HCT116 (cell line): ENCODE measurements at regions not wholly inside any gene's neighbourhood (a gene's known extent, or its start where the extent isn't known, plus 50 kb on each side); places are given as distances from the start of the nearest gene placed in this dataset.
"Not testable (repeated sequence)": the region's sequence is repeated elsewhere in the genome, so short reads cannot be mapped to it uniquely, and the experiment has no call there.

Experiments used
- ATAC-seq: fragments of 200-7000 bp; cut with Tn5 transposase; 2 replicates; pipeline ENCODE4 v1.9.1; 2020; ENCODE audit warnings: mild to moderate bottlenecking, moderate library complexity
- BruUV-seq: library from RNA; stranded (reverse); fragments of 400-500 nt; replicated peaks from 2 replicates; lab custom pipeline; 2021; lab: Mats Ljungman, UMichigan
- CTCF ChIA-PET: fragments of 300-600 bp; sonication (Branson Sonifier 250); formaldehyde crosslinking; loops from one replicate; lab custom pipeline; 2021; ENCODE audit warnings: antibody characterized with exemption; lab: Charles Lee
- POLR2A ChIA-PET: fragments of 300-600, 350-600 bp; sonication (Branson Sonifier 250); formaldehyde crosslinking; loops from one replicate; lab custom pipeline; 2021; ENCODE audit warnings: antibody characterized with exemption; lab: Charles Lee
- RAD21 ChIA-PET, 2 experiments: fragments of 300-600 bp; sonication (Branson Sonifier 250); formaldehyde crosslinking; loops; one replicate each; lab custom pipeline; 2023; ENCODE audit warnings: low total read pairs in 2 of 2; ENCODE audit not compliant: uncharacterized antibody in 2 of 2, unreplicated experiment in 2 of 2, low non-redundant PET in 1 of 2; lab: Charles Lee
- DNase-seq: peaks from one replicate; pipeline ENCODE4 v3.0.0-alpha.2; 2010; ENCODE audit warnings: low read depth, low spot score
- H2AFZ ChIP-seq: fragments of 200-600 bp; shearing (Covaris generic), sonication (generic); 2 replicates; pipeline ENCODE4 v1.6.1; 2017; ENCODE audit warnings: low read depth, mixed run types, mixed read lengths, antibody characterized with exemption, low read length; ENCODE audit not compliant: poor library complexity, severe bottlenecking
- H3K27ac ChIP-seq: 2 replicates; pipeline ENCODE4 v1.5.1; 2012; ENCODE audit warnings: low read depth, low read length
- H3K27me3 ChIP-seq: fragments of 200-600 bp; sonication (generic); 2 replicates; pipeline ENCODE4 v1.6.1; 2016; ENCODE audit warnings: mixed run types, low read length, mixed read lengths; ENCODE audit not compliant: insufficient read depth
- H3K36me3 ChIP-seq, 2 experiments: fragments of 200-500 bp in 1 of 2; fragments of 200-600 bp in 1 of 2; sonication (Bioruptor generic) in 1 of 2; sonication (generic) in 1 of 2; 2 replicates each; pipeline versions ENCODE4 v1.5.1 to v1.6.1; 2014 to 2016; ENCODE audit warnings: low read length in 2 of 2, inconsistent platforms in 1 of 2, mixed read lengths in 1 of 2, mixed run types in 1 of 2; ENCODE audit not compliant: insufficient read depth in 2 of 2, control insufficient read depth in 1 of 2
- H3K4me1 ChIP-seq, 2 experiments: fragments of 200-600 bp in 1 of 2; sonication (generic) in 1 of 2; 2 replicates each; pipeline versions ENCODE4 v1.5.1 to v1.6.1; 2012 to 2017; ENCODE audit warnings: low read length in 2 of 2, inconsistent platforms in 1 of 2, mild to moderate bottlenecking in 1 of 2, mixed read lengths in 1 of 2, mixed run types in 1 of 2, moderate library complexity in 1 of 2; ENCODE audit not compliant: insufficient read depth in 2 of 2, control insufficient read depth in 1 of 2
- H3K4me2 ChIP-seq: fragments of 200-600 bp; sonication (generic); 2 replicates; pipeline ENCODE4 v1.6.1; 2017; ENCODE audit warnings: mixed run types, low read length, mixed read lengths
- H3K4me3 ChIP-seq, 2 experiments: fragments of 200-600 bp in 1 of 2; sonication (generic) in 1 of 2; replicated peaks in 1 of 2; 2 replicates each; pipeline ENCODE4 v1.5.1; 2011 to 2016; ENCODE audit warnings: low read length in 2 of 2, control low read depth in 1 of 2, low read depth in 1 of 2, mild to moderate bottlenecking in 1 of 2, mixed read lengths in 1 of 2, mixed run types in 1 of 2
- H3K79me2 ChIP-seq: fragments of 200-600 bp; sonication (generic); 2 replicates; pipeline ENCODE4 v1.6.1; 2017; ENCODE audit warnings: mild to moderate bottlenecking, mixed run types, low read length, moderate library complexity, mixed read lengths; ENCODE audit not compliant: insufficient read depth
- H3K9ac ChIP-seq: fragments of 200-600 bp; sonication (generic); 2 replicates; pipeline ENCODE4 v1.6.1; 2016; ENCODE audit warnings: low read length, mixed read lengths
- H3K9me2 ChIP-seq: fragments of 200-600 bp; sonication (generic), shearing (Covaris generic); 2 replicates; pipeline ENCODE4 v1.6.1; 2017; ENCODE audit warnings: mixed run types, mild to moderate bottlenecking, moderate library complexity; ENCODE audit not compliant: insufficient read depth
- H3K9me3 ChIP-seq, 2 experiments: fragments of 200-500 bp in 1 of 2; fragments of 200-600 bp in 1 of 2; sonication (Bioruptor generic) in 1 of 2; sonication (generic) in 1 of 2; 2 replicates each; pipeline ENCODE4 v1.6.1; 2014 to 2017; ENCODE audit warnings: low read length in 2 of 2, mixed read lengths in 2 of 2, inconsistent platforms in 1 of 2, low read depth in 1 of 2, mild to moderate bottlenecking in 1 of 2, mixed run types in 1 of 2, moderate library complexity in 1 of 2; ENCODE audit not compliant: control insufficient read depth in 1 of 2, insufficient read depth in 1 of 2
- H4K20me1 ChIP-seq: fragments of 200-600 bp; sonication (generic), shearing (Covaris generic); 2 replicates; pipeline ENCODE4 v1.6.1; 2017; ENCODE audit warnings: mixed run types, mild to moderate bottlenecking, moderate library complexity; ENCODE audit not compliant: insufficient read depth
- ATF3 ChIP-seq: IDR thresholded peaks from 2 replicates; pipeline ENCODE4 v1.6.1; 2012
- CEBPB ChIP-seq: IDR thresholded peaks from 2 replicates; pipeline ENCODE4 v1.6.1; 2012; ENCODE audit warnings: low read depth
- EZH2 ChIP-seq: fragments of 200-600 bp; sonication (generic); IDR thresholded peaks from 2 replicates; pipeline ENCODE4 v1.6.1; 2017; ENCODE audit warnings: antibody characterized with exemption, mixed run types
- EZH2phosphoT487 ChIP-seq: fragments of 200-600 bp; IDR thresholded peaks from 2 replicates; pipeline ENCODE4 v1.6.1; 2018; ENCODE audit warnings: antibody characterized with exemption, borderline replicate concordance
- FOSL1 ChIP-seq: IDR thresholded peaks from 2 replicates; pipeline ENCODE4 v1.6.1; 2012; ENCODE audit warnings: low read depth
- POLR2A ChIP-seq: IDR thresholded peaks from 2 replicates; pipeline ENCODE4 v1.7.0; 2011; ENCODE audit warnings: borderline replicate concordance; ENCODE audit not compliant: insufficient read depth, insufficient read length; ENCODE audit errors: extremely low read depth
- RAD21 ChIP-seq: IDR thresholded peaks from 2 replicates; pipeline ENCODE4 v1.6.1; 2012; ENCODE audit warnings: low read depth, mild to moderate bottlenecking
- REST ChIP-seq: IDR thresholded peaks from 2 replicates; pipeline ENCODE4 v1.6.1; 2012; ENCODE audit warnings: low read depth
- SP1 ChIP-seq: IDR thresholded peaks from 2 replicates; pipeline ENCODE4 v1.6.1; 2012; ENCODE audit warnings: low read depth
- SRF ChIP-seq: IDR thresholded peaks from 2 replicates; pipeline ENCODE4 v1.6.1; 2012; ENCODE audit warnings: low read depth
- YY1 ChIP-seq: IDR thresholded peaks from 2 replicates; pipeline ENCODE4 v1.6.1; 2011; ENCODE audit warnings: low read length, low read depth, moderate library complexity, mild to moderate bottlenecking; ENCODE audit not compliant: insufficient replicate concordance; ENCODE audit errors: extremely low read depth
- ZFX ChIP-seq: fragments of 450-650 bp; IDR thresholded peaks from 2 replicates; pipeline ENCODE4 v1.6.1; 2017
- ZNF274 ChIP-seq: fragments of 200-500 bp; sonication (Bioruptor generic); IDR thresholded peaks from 2 replicates; pipeline ENCODE4 v1.6.1; 2014; ENCODE audit warnings: mild to moderate bottlenecking, low read depth, low read length, inconsistent platforms
- intact Hi-C: fragments of 100-400 bp; cut with micrococcal nuclease; formaldehyde crosslinking; loops from 2 replicates; pipeline ENCODE4 v1.10.0; 2022

DNA sequence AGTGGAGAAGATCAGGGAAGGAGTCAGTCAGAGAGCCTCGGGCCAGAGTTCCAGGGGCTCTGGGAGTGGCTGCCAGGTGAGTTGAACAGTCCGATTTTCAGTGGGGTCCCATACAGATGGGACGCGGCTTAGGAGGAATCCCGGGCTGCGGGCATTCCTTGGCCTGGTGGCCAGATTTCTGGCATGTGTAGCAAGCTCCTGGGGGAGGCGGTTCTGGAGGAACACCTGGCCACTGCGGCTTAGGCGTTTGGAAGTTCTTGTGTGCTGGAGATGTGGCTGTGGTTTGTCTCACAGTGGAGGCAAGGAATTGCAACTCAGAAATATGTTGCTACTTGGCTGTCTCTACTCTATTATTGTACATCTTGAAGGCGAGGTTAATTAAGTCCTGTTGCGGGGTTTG lies 117.9 kb downstream of the PCDH10 start:
- POLR2A ChIA-PET, result not testable (repeated sequence)

DNA sequence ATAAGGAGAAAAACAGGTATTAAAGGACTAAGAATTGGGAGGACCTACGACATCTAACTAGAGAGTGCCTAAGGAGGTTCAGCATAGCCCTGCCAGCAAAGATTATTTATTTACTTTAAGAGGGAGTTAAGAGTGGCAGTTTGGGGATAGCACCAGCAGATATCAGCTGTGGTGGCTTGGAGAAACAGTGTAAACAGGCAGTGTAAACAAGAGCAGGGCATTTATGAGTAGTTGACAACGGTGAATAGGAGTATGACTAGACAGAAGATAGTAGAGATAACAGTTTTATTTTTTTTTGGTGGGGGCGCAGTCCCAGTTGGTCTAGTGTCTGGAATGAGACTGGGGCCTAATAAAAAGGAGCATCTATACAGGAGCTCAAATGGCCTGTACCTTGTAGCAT lies 115.2 kb downstream of the PCDH10 start:
- BruUV-seq, RAD21 ChIA-PET: not testable (repeated sequence)

More for the DNA sequence above, 117.9 kb downstream of the PCDH10 start:
- H3K9me3 ChIP-seq, H3K9me2 ChIP-seq, H4K20me1 ChIP-seq, BruUV-seq, H3K4me2 ChIP-seq, H3K79me2 ChIP-seq, H3K27me3 ChIP-seq, H3K27ac ChIP-seq, H3K9ac ChIP-seq, intact Hi-C loops, ATAC-seq, H3K4me1 ChIP-seq, H3K4me3 ChIP-seq, CTCF ChIA-PET, RAD21 ChIA-PET, H3K36me3 ChIP-seq, DNase-seq, H2AFZ ChIP-seq: not testable (repeated sequence)

DNA sequence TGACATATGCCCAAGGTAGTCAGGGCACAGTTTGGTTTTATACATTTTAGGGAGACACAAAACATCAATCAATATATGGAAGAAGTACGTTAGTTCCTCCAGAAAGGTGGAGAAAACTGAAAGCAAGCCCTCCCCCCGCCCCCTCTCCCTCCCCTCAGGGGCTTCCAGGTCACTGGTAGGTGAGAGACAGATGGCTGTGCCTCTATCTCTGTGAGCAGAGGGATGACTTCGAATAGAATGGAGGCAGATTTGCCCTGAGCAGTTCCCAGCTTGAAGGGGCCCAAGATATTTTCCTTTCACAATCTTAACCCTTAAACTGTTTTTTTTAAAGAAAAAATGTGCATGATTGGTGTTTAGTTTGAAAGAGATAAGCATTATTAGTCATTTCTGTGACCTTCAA lies 114.0 kb downstream of the PCDH10 start:
- Histone ChIP-seq H3K27me3 (no peaks in the 10 kb centered on the region), H3K4me3 (no peak overlapping the region), H3K4me2 (no peak overlapping the region), H3K9ac (no peak overlapping the region), H3K9me2 (no peaks in the 10 kb centered on the region), H3K36me3 (no peaks in the 10 kb centered on the region), H4K20me1 (no peaks in the 10 kb centered on the region), H3K79me2 (no peaks in the 10 kb centered on the region), H3K9me3 (no peaks in the 10 kb centered on the region), H2AFZ (no peak overlapping the region), H3K27ac (no peak overlapping the region), H3K4me1 (no peaks in the 10 kb centered on the region)
- ChIA-PET POLR2A (no interaction called here), RAD21 (no interaction called here), CTCF (no interaction called here)
- BruUV-seq, result no TSS peak
- DNase-seq (no peak), ATAC-seq (no peak)
- intact Hi-C loops, result no loop called here
- no peak for TF ChIP-seq SP1
- TF ChIP-seq CEBPB, result no peak
- no peak for TF ChIP-seq ZFX
- no peak for TF ChIP-seq REST
- no peak for TF ChIP-seq FOSL1
- TF ChIP-seq RAD21, result no peak
- TF ChIP-seq ZNF274, result no peak
- no peak for TF ChIP-seq ATF3
- TF ChIP-seq EZH2, result no peak
- no peak for TF ChIP-seq POLR2A
- no peak for TF ChIP-seq SRF
- TF ChIP-seq YY1, result no peak
- no peak for TF ChIP-seq EZH2phosphoT487

More for the DNA sequence above, 115.2 kb downstream of the PCDH10 start:
- H2AFZ ChIP-seq, H3K9ac ChIP-seq, H3K9me3 ChIP-seq, ATAC-seq, POLR2A ChIA-PET, H3K4me1 ChIP-seq, H4K20me1 ChIP-seq, H3K79me2 ChIP-seq, DNase-seq, H3K4me2 ChIP-seq, intact Hi-C loops, H3K27me3 ChIP-seq, H3K4me3 ChIP-seq, H3K36me3 ChIP-seq, H3K9me2 ChIP-seq, H3K27ac ChIP-seq, CTCF ChIA-PET: not testable (repeated sequence)
